Nephron progenitor cell (in vitro differentiated cells): ENCODE measurements at regions not wholly inside any gene's neighbourhood (a gene's known extent, or its start where the extent isn't known, plus 50 kb on each side); places are given as distances from the start of the nearest gene placed in this dataset.

Experiments used
- DNase-seq: peaks from one replicate; pipeline ENCODE4 v3.0.0; 2021
- H3K27ac Mint-ChIP-seq: 2 replicates; pipeline ENCODE4 v1.8.0; 2021; ENCODE audit warnings: mild to moderate bottlenecking, moderate library complexity, mixed read lengths
- H3K27me3 Mint-ChIP-seq: 2 replicates; pipeline ENCODE4 v1.8.0; 2021; ENCODE audit warnings: mild to moderate bottlenecking, low read depth, mixed read lengths; ENCODE audit not compliant: poor library complexity
- H3K36me3 Mint-ChIP-seq: 2 replicates; pipeline ENCODE4 v1.8.0; 2021; ENCODE audit warnings: low read depth, mixed read lengths
- H3K4me1 Mint-ChIP-seq: 2 replicates; pipeline ENCODE4 v1.8.0; 2021; ENCODE audit warnings: mixed read lengths
- H3K4me3 Mint-ChIP-seq: 2 replicates; pipeline ENCODE4 v1.8.0; 2021; ENCODE audit warnings: mild to moderate bottlenecking, moderate library complexity, mixed read lengths
- H3K9me3 Mint-ChIP-seq: 2 replicates; pipeline ENCODE4 v1.8.0; 2021; ENCODE audit warnings: mild to moderate bottlenecking, moderate library complexity, mixed read lengths
- CTCF ChIP-seq: fragments of 200-600 bp; sonication (generic); IDR thresholded peaks from 2 replicates; pipeline ENCODE4 v1.5.0; 2021; ENCODE audit warnings: antibody characterized with exemption

GRCh38 chr1:13890766-13891165 lies 190.8 kb downstream of the PRDM2 start:
- H3K27ac Mint-ChIP-seq, result no peak overlapping the region
- H3K4me1 Mint-ChIP-seq, result peaks cover 24% of the 10 kb centered on the region
- TF ChIP-seq CTCF, result no peak
- peaks cover 16% of the 10 kb centered on the region for H3K9me3 Mint-ChIP-seq
- no peak for DNase-seq
- H3K27me3 Mint-ChIP-seq, result peaks cover 31% of the 10 kb centered on the region
- H3K36me3 Mint-ChIP-seq, result no peaks in the 10 kb centered on the region
- no peak overlapping the region for H3K4me3 Mint-ChIP-seq

GRCh38 chr1:13892198-13892597 lies 192.2 kb downstream of the PRDM2 start:
- TF ChIP-seq CTCF, result no peak
- DNase-seq, result no peak
- H3K27me3 Mint-ChIP-seq, result peaks cover 41% of the 10 kb centered on the region
- peaks cover 24% of the 10 kb centered on the region for H3K4me1 Mint-ChIP-seq
- H3K9me3 Mint-ChIP-seq, result peaks cover 16% of the 10 kb centered on the region
- H3K4me3 Mint-ChIP-seq, result peak overlapping the region; percentile 77
- no peak overlapping the region for H3K27ac Mint-ChIP-seq
- no peaks in the 10 kb centered on the region for H3K36me3 Mint-ChIP-seq

GRCh38 chr1:13892671-13893325 lies 192.8 kb downstream of the PRDM2 start:
- H3K36me3 Mint-ChIP-seq, result no peaks in the 10 kb centered on the region
- peak; percentile 78 for DNase-seq
- no peak for TF ChIP-seq CTCF
- peaks cover 24% of the 10 kb centered on the region for H3K4me1 Mint-ChIP-seq
- no peak overlapping the region for H3K27ac Mint-ChIP-seq
- peaks cover 16% of the 10 kb centered on the region for H3K9me3 Mint-ChIP-seq
- peaks cover 47% of the 10 kb centered on the region for H3K27me3 Mint-ChIP-seq
- peak overlapping the region; percentile 84 for H3K4me3 Mint-ChIP-seq

GRCh38 chr1:13893409-13893821 lies 193.4 kb downstream of the PRDM2 start:
- H3K36me3 Mint-ChIP-seq, result no peaks in the 10 kb centered on the region
- peak overlapping the region; percentile 84 for H3K4me3 Mint-ChIP-seq
- H3K9me3 Mint-ChIP-seq, result peaks cover 16% of the 10 kb centered on the region
- no peak for TF ChIP-seq CTCF
- H3K27me3 Mint-ChIP-seq, result peaks cover 53% of the 10 kb centered on the region
- no peak overlapping the region for H3K27ac Mint-ChIP-seq
- peaks cover 24% of the 10 kb centered on the region for H3K4me1 Mint-ChIP-seq
- DNase-seq, result no peak

- Mint-ChIP-seq H3K36me3 (no peaks in the 10 kb centered on the region), H3K4me3 (no peak overlapping the region), H3K27ac (no peak overlapping the region), H3K27me3 (peaks cover 63% of the 10 kb centered on the region), H3K9me3 (no peaks in the 10 kb centered on the region), H3K4me1 (peaks cover 23% of the 10 kb centered on the region)
- TF ChIP-seq CTCF, result no peak
- DNase-seq, result no peak
These were observed 196.9 kb downstream of the PRDM2 start for GRCh38 chr1:13896932-13897331.

- Mint-ChIP-seq H3K27me3 (peaks cover 72% of the 10 kb centered on the region), H3K27ac (no peak overlapping the region), H3K9me3 (peaks cover 1% of the 10 kb centered on the region), H3K4me1 (peaks cover 12% of the 10 kb centered on the region), H3K36me3 (no peaks in the 10 kb centered on the region), H3K4me3 (no peak overlapping the region)
- no peak for TF ChIP-seq CTCF
- no peak for DNase-seq
These were observed 198.4 kb downstream of the PRDM2 start for GRCh38 chr1:13898406-13898805.
